Tibial nerve (tissue), 4 donors: ENCODE measurements at regions not wholly inside any gene's neighbourhood (a gene's known extent, or its start where the extent isn't known, plus 50 kb on each side); places are given as distances from the start of the nearest gene placed in this dataset.

ENCODE experiments used
- DNase-seq, 2 donors: peaks; one replicate each; pipeline ENCODE4 v3.0.0-alpha.2; 2019; ENCODE audit warnings: low spot score in 2 of 2
- H3K27ac ChIP-seq, 4 donors: fragments of 200-600 bp; sonication (generic) in 3 of 4; one replicate each; pipeline ENCODE4 v1.5.1; 2017 to 2019; ENCODE audit warnings: mild to moderate bottlenecking in 1 of 4
- H3K27me3 ChIP-seq, 2 donors: fragments of 200-600 bp; sonication (generic) in 1 of 2; one replicate each; pipeline versions ENCODE4 v1.5.1 to v1.6.0; 2017 to 2019
- H3K36me3 ChIP-seq, 3 donors: fragments of 200-600 bp; sonication (generic); one replicate each; pipeline ENCODE4 v1.5.1; 2018 to 2019
- H3K4me1 ChIP-seq, 4 donors: fragments of 200-600 bp; sonication (generic) in 3 of 4; one replicate each; pipeline ENCODE4 v1.5.1; 2017 to 2019
- H3K4me3 ChIP-seq, 4 donors: fragments of 200-600 bp; sonication (generic) in 3 of 4; one replicate each; pipeline ENCODE4 v1.5.1; 2017 to 2019; ENCODE audit warnings: mild to moderate bottlenecking in 1 of 4, moderate library complexity in 1 of 4
- H3K9me3 ChIP-seq, 4 donors: fragments of 200-600 bp; sonication (generic) in 3 of 4; one replicate each; pipeline ENCODE4 v1.5.1; 2017 to 2019
- EP300 ChIP-seq, 2 donors: sonication (generic); formaldehyde crosslinking; IDR thresholded peaks; one replicate each; pipeline ENCODE4 v1.6.1; 2017; ENCODE audit warnings: antibody characterized with exemption in 2 of 2, mild to moderate bottlenecking in 1 of 2
- POLR2A ChIP-seq, 2 donors: fragments of 450-650 bp; IDR thresholded peaks; one replicate each; pipeline ENCODE4 v1.6.1; 2017; ENCODE audit warnings: antibody characterized with exemption in 2 of 2, mild to moderate bottlenecking in 2 of 2, moderate library complexity in 2 of 2
- WGBS, 2 donors: methylation state at CpG; one replicate each; pipeline ENCODE4 v1.1.5; 2018; 5-methylcytosine and 5-hydroxymethylcytosine counted together
- TF ChIP-seq, protein P1 (sequence below), 5 experiments: fragments of 200-600 bp in 3 of 5; fragments of 450-650 bp in 2 of 5; sonication (generic) in 3 of 5; IDR thresholded peaks; one replicate each; pipeline ENCODE4 v1.5.1; 2016 to 2019; ENCODE audit warnings: antibody characterized with exemption in 5 of 5, mild to moderate bottlenecking in 3 of 5, moderate library complexity in 2 of 5

GRCh38 chr4:100816436-100817045 lies 298.7 kb upstream of the EMCN start:
- no peaks in the 10 kb centered on the region for H3K4me1 ChIP-seq
- H3K9me3 ChIP-seq: no peaks in the 10 kb centered on the region
- H3K36me3 ChIP-seq: no peaks in the 10 kb centered on the region
- WGBS, 2 donors: 53 to 55% methylated on average over 2 of the region's 2 CpGs
- H3K4me3 ChIP-seq: no peak overlapping the region
- DNase-seq: no peak
- H3K27me3 ChIP-seq: no peaks in the 10 kb centered on the region
- no peak for TF ChIP-seq POLR2A (IDR thresholded peaks at IDR 0.05)
- TF ChIP-seq, protein P1, sequence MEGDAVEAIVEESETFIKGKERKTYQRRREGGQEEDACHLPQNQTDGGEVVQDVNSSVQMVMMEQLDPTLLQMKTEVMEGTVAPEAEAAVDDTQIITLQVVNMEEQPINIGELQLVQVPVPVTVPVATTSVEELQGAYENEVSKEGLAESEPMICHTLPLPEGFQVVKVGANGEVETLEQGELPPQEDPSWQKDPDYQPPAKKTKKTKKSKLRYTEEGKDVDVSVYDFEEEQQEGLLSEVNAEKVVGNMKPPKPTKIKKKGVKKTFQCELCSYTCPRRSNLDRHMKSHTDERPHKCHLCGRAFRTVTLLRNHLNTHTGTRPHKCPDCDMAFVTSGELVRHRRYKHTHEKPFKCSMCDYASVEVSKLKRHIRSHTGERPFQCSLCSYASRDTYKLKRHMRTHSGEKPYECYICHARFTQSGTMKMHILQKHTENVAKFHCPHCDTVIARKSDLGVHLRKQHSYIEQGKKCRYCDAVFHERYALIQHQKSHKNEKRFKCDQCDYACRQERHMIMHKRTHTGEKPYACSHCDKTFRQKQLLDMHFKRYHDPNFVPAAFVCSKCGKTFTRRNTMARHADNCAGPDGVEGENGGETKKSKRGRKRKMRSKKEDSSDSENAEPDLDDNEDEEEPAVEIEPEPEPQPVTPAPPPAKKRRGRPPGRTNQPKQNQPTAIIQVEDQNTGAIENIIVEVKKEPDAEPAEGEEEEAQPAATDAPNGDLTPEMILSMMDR (IDR thresholded peaks at IDR 0.05): no peak
- H3K27ac ChIP-seq: no peak overlapping the region

- Histone ChIP-seq H3K36me3 (no peaks in the 10 kb centered on the region), H3K27ac (no peak overlapping the region), H3K27me3 (no peaks in the 10 kb centered on the region), H3K9me3 (no peaks in the 10 kb centered on the region), H3K4me3 (no peak overlapping the region), H3K4me1 (no peaks in the 10 kb centered on the region)
- 73% methylated on average over 2 of the region's 2 CpGs for WGBS, 2 donors
- TF ChIP-seq POLR2A (IDR thresholded peaks at IDR 0.05): no peak
- TF ChIP-seq, protein P1 (IDR thresholded peaks at IDR 0.05): no peak
- no peak for TF ChIP-seq EP300 (IDR thresholded peaks at IDR 0.05)
- DNase-seq: no peak
Observed at GRCh38 chr4:100811046-100811445, 293.2 kb upstream of the EMCN start.

- Histone ChIP-seq H3K4me1 (no peaks in the 10 kb centered on the region), H3K27ac (no peak overlapping the region), H3K9me3 (no peaks in the 10 kb centered on the region), H3K36me3 (no peaks in the 10 kb centered on the region), H3K27me3 (no peaks in the 10 kb centered on the region), H3K4me3 (no peak overlapping the region)
- no peak for DNase-seq
- WGBS, 2 donors: 66 to 69% methylated on average over 2 of the region's 2 CpGs
- TF ChIP-seq, protein P1 (IDR thresholded peaks at IDR 0.05): no peak
- TF ChIP-seq EP300 (IDR thresholded peaks at IDR 0.05) (no peak), POLR2A (IDR thresholded peaks at IDR 0.05) (no peak)
Observed at GRCh38 chr4:100809506-100809905, 291.7 kb upstream of the EMCN start.

GRCh38 chr4:100806988-100807387 lies 289.2 kb upstream of the EMCN start:
- H3K27ac ChIP-seq: no peak overlapping the region
- H3K9me3 ChIP-seq: no peaks in the 10 kb centered on the region
- H3K27me3 ChIP-seq: no peaks in the 10 kb centered on the region
- no peak overlapping the region for H3K4me3 ChIP-seq
- no peaks in the 10 kb centered on the region for H3K36me3 ChIP-seq
- TF ChIP-seq EP300 (IDR thresholded peaks at IDR 0.05): no peak
- H3K4me1 ChIP-seq: no peaks in the 10 kb centered on the region
- DNase-seq: no peak

GRCh38 chr4:100805538-100805937 lies 287.7 kb upstream of the EMCN start:
- WGBS, 2 donors: 76 to 84% methylated on average over 7 of the region's 7 CpGs
- no peak for DNase-seq
- Histone ChIP-seq H3K36me3 (no peaks in the 10 kb centered on the region), H3K27ac (no peak overlapping the region), H3K9me3 (no peaks in the 10 kb centered on the region), H3K27me3 (no peaks in the 10 kb centered on the region), H3K4me3 (no peak overlapping the region), H3K4me1 (no peaks in the 10 kb centered on the region)
- TF ChIP-seq POLR2A (IDR thresholded peaks at IDR 0.05) (no peak), EP300 (IDR thresholded peaks at IDR 0.05) (no peak)
- TF ChIP-seq, protein P1 (IDR thresholded peaks at IDR 0.05): no peak
